Natural killer cell (primary cell): ENCODE measurements at regions not wholly inside any gene's neighbourhood (a gene's known extent, or its start where the extent isn't known, plus 50 kb on each side); places are given as distances from the start of the nearest gene placed in this dataset.

Experiments used
- ATAC-seq, 3 donors: fragments of 150-1000 bp in 2 of 3; fragments of 200-7000 bp in 1 of 3; cut with Tn5 transposase; 1 replicate in 1 of 3; 2 replicates in 2 of 3; pipeline ENCODE4 v1.10.0; 2021; ENCODE audit warnings: mild to moderate bottlenecking in 2 of 3, moderate library complexity in 2 of 3
- DNase-seq, 2 donors: peaks; one replicate each; pipeline versions ENCODE4 v3.0.0 to v3.0.0-alpha.2; 2013 to 2021; ENCODE audit warnings: mixed read lengths in 1 of 2
- H3K27ac ChIP-seq: one replicate; pipeline ENCODE4 v1.5.1; 2013; ENCODE audit warnings: mild to moderate bottlenecking, low read length
- H3K27me3 ChIP-seq: one replicate; pipeline ENCODE4 v1.6.1; 2013; ENCODE audit warnings: low read length; ENCODE audit not compliant: control insufficient read depth, insufficient read depth
- H3K36me3 ChIP-seq: one replicate; pipeline ENCODE4 v1.6.1; 2013; ENCODE audit warnings: low read length; ENCODE audit not compliant: control insufficient read depth, insufficient read depth
- H3K4me1 ChIP-seq: one replicate; pipeline ENCODE4 v1.6.1; 2013; ENCODE audit warnings: low read length; ENCODE audit not compliant: control insufficient read depth, insufficient read depth
- H3K4me3 ChIP-seq: one replicate; pipeline ENCODE4 v1.5.1; 2013; ENCODE audit warnings: low read length
- H3K9me3 ChIP-seq: one replicate; pipeline ENCODE4 v1.6.1; 2013; ENCODE audit warnings: low read length; ENCODE audit not compliant: control insufficient read depth, insufficient read depth
- H3K27ac Mint-ChIP-seq, 2 donors: one replicate each; pipeline ENCODE4 v1.8.0; 2022; ENCODE audit warnings: mild to moderate bottlenecking in 2 of 2, mixed read lengths in 2 of 2, moderate library complexity in 1 of 2
- H3K27me3 Mint-ChIP-seq, 2 donors: one replicate each; pipeline ENCODE4 v1.8.0; 2022; ENCODE audit warnings: low read depth in 2 of 2, mixed read lengths in 2 of 2
- H3K36me3 Mint-ChIP-seq: one replicate; pipeline ENCODE4 v1.8.0; 2022; ENCODE audit warnings: mixed read lengths
- H3K4me1 Mint-ChIP-seq, 2 donors: one replicate each; pipeline ENCODE4 v1.8.0; 2022; ENCODE audit warnings: mixed read lengths in 2 of 2
- H3K4me3 Mint-ChIP-seq: one replicate; pipeline ENCODE4 v1.8.0; 2022; ENCODE audit warnings: mild to moderate bottlenecking, moderate library complexity, mixed read lengths
- H3K9me3 Mint-ChIP-seq, 2 donors: one replicate each; pipeline ENCODE4 v1.8.0; 2022; ENCODE audit warnings: mixed read lengths in 2 of 2
- whole genome bisulfite sequencing: methylation state at CpG from one replicate; pipeline ENCODE4 v1.1.7; 2013; ENCODE audit warnings: missing lambda C conversion rate; ENCODE audit not compliant: insufficient coverage; 5-methylcytosine and 5-hydroxymethylcytosine counted together
- intact Hi-C: fragments of 100-400 bp; cut with micrococcal nuclease; formaldehyde crosslinking; loops from one replicate; pipeline ENCODE4 v1.14.2; 2022
- TF ChIP-seq, protein P1 (sequence below): fragments of 200-600 bp; IDR thresholded peaks from one replicate; pipeline ENCODE4 v1.8.0; 2022; ENCODE audit warnings: antibody characterized with exemption

DNA sequence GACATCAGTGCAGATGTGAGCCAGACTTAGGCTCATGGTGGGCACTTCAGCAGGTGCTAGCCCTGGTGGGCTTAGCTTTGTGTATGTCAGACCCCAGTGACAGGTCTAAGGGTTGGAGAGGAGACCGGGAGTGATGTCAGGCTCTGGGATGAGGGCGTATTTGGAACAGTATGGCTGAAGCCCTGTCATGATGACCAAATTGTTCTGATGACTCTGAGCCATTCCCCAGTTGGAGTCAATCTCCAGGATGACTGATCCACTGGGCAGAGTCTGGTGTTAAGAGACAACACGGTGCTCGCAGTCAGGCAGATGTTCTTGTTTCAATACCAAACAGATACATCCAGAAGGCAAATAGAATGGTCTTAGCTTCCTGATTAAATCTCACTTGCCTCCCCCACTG, 241.5 kb downstream of the SOX11 start:
- no peak for DNase-seq
- H3K4me1 Mint-ChIP-seq, result no peaks in the 10 kb centered on the region
- 98% methylated on average over 4 of the region's 4 CpGs for WGBS
- TF ChIP-seq, protein P1, sequence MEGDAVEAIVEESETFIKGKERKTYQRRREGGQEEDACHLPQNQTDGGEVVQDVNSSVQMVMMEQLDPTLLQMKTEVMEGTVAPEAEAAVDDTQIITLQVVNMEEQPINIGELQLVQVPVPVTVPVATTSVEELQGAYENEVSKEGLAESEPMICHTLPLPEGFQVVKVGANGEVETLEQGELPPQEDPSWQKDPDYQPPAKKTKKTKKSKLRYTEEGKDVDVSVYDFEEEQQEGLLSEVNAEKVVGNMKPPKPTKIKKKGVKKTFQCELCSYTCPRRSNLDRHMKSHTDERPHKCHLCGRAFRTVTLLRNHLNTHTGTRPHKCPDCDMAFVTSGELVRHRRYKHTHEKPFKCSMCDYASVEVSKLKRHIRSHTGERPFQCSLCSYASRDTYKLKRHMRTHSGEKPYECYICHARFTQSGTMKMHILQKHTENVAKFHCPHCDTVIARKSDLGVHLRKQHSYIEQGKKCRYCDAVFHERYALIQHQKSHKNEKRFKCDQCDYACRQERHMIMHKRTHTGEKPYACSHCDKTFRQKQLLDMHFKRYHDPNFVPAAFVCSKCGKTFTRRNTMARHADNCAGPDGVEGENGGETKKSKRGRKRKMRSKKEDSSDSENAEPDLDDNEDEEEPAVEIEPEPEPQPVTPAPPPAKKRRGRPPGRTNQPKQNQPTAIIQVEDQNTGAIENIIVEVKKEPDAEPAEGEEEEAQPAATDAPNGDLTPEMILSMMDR, result no peak
- H3K9me3 Mint-ChIP-seq, result peaks cover 4 to 6% of the 10 kb centered on the region in 2 donors
- intact Hi-C loops, result no loop called here
- no peak for ATAC-seq
- Histone ChIP-seq H3K4me1 (no peaks in the 10 kb centered on the region), H3K27me3 (no peaks in the 10 kb centered on the region), H3K36me3 (no peaks in the 10 kb centered on the region), H3K9me3 (peaks cover 10% of the 10 kb centered on the region), H3K4me3 (no peak overlapping the region), H3K27ac (no peak overlapping the region)
- no peaks in the 10 kb centered on the region for H3K36me3 Mint-ChIP-seq
- no peaks in the 10 kb centered on the region for H3K27me3 Mint-ChIP-seq
- no peak overlapping the region for H3K4me3 Mint-ChIP-seq
- H3K27ac Mint-ChIP-seq, result no peak overlapping the region

DNA sequence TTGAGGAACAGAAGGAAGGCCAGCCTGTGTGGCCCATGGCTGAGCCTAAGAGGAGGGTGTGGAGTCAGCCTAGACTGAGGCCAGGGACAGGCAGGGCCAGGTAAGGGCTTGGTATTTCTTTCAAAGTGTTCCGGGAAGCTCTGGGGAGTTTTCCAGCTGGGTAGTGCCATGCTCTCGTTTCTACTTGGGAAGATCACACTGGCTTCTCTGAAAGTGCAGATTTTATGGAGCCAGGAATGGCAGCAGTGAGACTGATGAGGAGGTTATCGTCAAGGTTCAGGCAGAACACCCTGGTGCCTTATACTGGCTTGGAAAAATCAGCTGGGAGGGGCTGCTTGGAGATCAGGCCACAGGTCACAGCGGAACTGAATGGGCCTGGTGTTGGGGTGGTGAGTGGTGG, 245.1 kb downstream of the SOX11 start:
- Mint-ChIP-seq H3K4me3 (no peak overlapping the region), H3K36me3 (no peaks in the 10 kb centered on the region), H3K27ac (no peak overlapping the region), H3K4me1 (no peaks in the 10 kb centered on the region), H3K9me3 (peaks cover 10 to 11% of the 10 kb centered on the region in 2 donors), H3K27me3 (no peaks in the 10 kb centered on the region)
- DNase-seq (no peak), ATAC-seq (no peak)
- Histone ChIP-seq H3K4me3 (no peak overlapping the region), H3K36me3 (no peaks in the 10 kb centered on the region), H3K4me1 (no peaks in the 10 kb centered on the region), H3K9me3 (peaks cover 11% of the 10 kb centered on the region), H3K27ac (no peak overlapping the region), H3K27me3 (no peaks in the 10 kb centered on the region)
- intact Hi-C loops, result no loop called here
- TF ChIP-seq, protein P1, result no peak
- 79% methylated on average over 4 of the region's 4 CpGs for WGBS

DNA sequence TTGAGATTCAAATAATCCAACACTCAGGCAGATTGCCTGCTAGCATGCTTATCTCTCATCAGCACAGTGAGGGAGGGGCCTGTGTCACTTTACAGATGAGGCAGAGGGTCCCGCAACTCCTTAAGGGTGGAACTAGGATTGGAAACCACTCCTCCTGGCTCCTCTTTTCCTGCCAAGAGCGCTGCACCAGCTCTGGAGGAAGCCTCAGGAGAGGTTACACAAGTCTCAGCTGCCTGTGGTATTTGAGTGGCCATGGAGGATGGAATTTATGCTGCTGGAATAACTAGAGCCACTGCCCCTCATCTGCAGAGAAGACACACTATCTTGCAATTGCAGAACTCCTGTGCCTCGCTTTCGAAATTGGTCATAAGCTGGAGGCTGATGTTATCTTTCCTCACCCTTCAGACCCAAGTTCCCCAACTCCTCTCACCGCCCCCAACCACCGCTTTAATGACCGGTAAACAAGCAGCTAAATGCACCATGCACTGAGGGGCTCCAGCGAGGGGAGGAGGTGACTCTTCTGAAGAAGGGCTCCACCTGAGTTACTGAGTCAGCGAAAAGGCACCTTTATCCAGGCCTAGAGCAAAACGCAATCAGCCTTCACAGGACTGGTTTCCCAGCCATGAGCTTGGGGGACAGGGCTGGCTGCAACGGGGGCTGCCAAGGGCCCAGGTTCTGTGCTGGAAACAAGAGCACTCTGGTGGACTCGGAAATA, 245.8 kb downstream of the SOX11 start:
- intact Hi-C loops, result no loop called here
- no peak overlapping the region for H3K4me3 ChIP-seq
- H3K27ac ChIP-seq, result no peak overlapping the region
- no peaks in the 10 kb centered on the region for H3K27me3 ChIP-seq
- ATAC-seq (no peak), DNase-seq (no peak)
- no peaks in the 10 kb centered on the region for H3K36me3 ChIP-seq
- no peaks in the 10 kb centered on the region for H3K36me3 Mint-ChIP-seq
- no peaks in the 10 kb centered on the region for H3K27me3 Mint-ChIP-seq
- peaks cover 11% of the 10 kb centered on the region for H3K9me3 ChIP-seq
- H3K4me3 Mint-ChIP-seq, result no peak overlapping the region
- H3K27ac Mint-ChIP-seq, result no peak overlapping the region
- peaks cover 12 to 15% of the 10 kb centered on the region in 2 donors for H3K9me3 Mint-ChIP-seq
- 55% methylated on average over 12 of the region's 12 CpGs for WGBS
- TF ChIP-seq, protein P1, result no peak
- no peaks in the 10 kb centered on the region for H3K4me1 Mint-ChIP-seq
- no peaks in the 10 kb centered on the region for H3K4me1 ChIP-seq

DNA sequence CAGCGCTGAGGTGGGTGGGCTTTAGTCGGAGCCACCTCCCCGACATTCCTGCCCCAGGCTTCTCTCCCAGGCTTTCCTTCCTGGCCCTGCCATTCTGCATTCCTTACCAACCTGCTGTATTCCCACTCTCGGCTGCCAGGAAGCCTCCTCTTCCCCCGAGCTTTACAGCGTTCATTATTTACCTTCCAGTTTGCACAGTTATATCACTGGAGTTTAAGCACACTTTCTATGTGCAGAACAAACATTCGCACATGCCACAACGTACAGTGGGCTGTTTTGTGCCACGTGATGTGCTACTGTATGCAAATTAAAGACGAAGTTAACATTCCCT, 246.3 kb downstream of the SOX11 start:
- H3K36me3 Mint-ChIP-seq, result no peaks in the 10 kb centered on the region
- H3K27ac Mint-ChIP-seq, result no peak overlapping the region
- 89% methylated on average over 10 of the region's 10 CpGs for WGBS
- H3K4me1 ChIP-seq, result no peaks in the 10 kb centered on the region
- H3K27ac ChIP-seq, result no peak overlapping the region
- no peak overlapping the region for H3K4me3 Mint-ChIP-seq
- no peaks in the 10 kb centered on the region for H3K27me3 ChIP-seq
- H3K27me3 Mint-ChIP-seq, result no peaks in the 10 kb centered on the region
- intact Hi-C loops, result no loop called here
- ATAC-seq (no peak), DNase-seq (no peak)
- H3K9me3 Mint-ChIP-seq, result peaks cover 16% of the 10 kb centered on the region in 2 donors
- no peak overlapping the region for H3K4me3 ChIP-seq
- TF ChIP-seq, protein P1, result no peak
- peaks cover 11% of the 10 kb centered on the region for H3K9me3 ChIP-seq
- H3K4me1 Mint-ChIP-seq, result no peaks in the 10 kb centered on the region
- H3K36me3 ChIP-seq, result no peaks in the 10 kb centered on the region
